Osteoblast (primary cell): ENCODE measurements at regions not wholly inside any gene's neighbourhood (a gene's known extent, or its start where the extent isn't known, plus 50 kb on each side); places are given as distances from the start of the nearest gene placed in this dataset.
A peak's percentile ranks its signal among the peaks of the same experiment; 100 is the strongest.

ENCODE experiments used
- DNase-seq: peaks from one replicate; pipeline ENCODE4 v3.0.0; 2011; ENCODE audit warnings: low spot score, mixed read lengths; ENCODE audit not compliant: insufficient read length; ENCODE audit errors: missing footprints
- H2AFZ ChIP-seq: 2 replicates; pipeline ENCODE4 v1.6.0; 2011; ENCODE audit warnings: mild to moderate bottlenecking, low read length
- H3K27ac ChIP-seq: 2 replicates; pipeline ENCODE4 v1.5.1; 2011; ENCODE audit warnings: mild to moderate bottlenecking, low read depth, low read length, moderate library complexity
- H3K27me3 ChIP-seq: 2 replicates; pipeline ENCODE4 v1.6.0; 2012; ENCODE audit warnings: mild to moderate bottlenecking, control low read depth, inconsistent platforms, low read length, moderate library complexity; ENCODE audit not compliant: insufficient read depth
- H3K36me3 ChIP-seq: 2 replicates; pipeline ENCODE4 v1.5.1; 2011; ENCODE audit warnings: mild to moderate bottlenecking, low read length, control low read depth, moderate library complexity; ENCODE audit not compliant: insufficient read depth
- H3K4me1 ChIP-seq: 2 replicates; pipeline ENCODE4 v1.5.1; 2011; ENCODE audit warnings: mild to moderate bottlenecking, low read length, control low read depth, moderate library complexity; ENCODE audit not compliant: insufficient read depth
- H3K4me2 ChIP-seq: 2 replicates; pipeline ENCODE4 v1.6.0; 2011; ENCODE audit warnings: mild to moderate bottlenecking, low read length; ENCODE audit not compliant: insufficient read depth
- H3K4me3 ChIP-seq: fragments of 200-600 bp; sonication (generic); 3 replicates; pipeline ENCODE4 v1.5.1; 2012; ENCODE audit warnings: mild to moderate bottlenecking, low read length, inconsistent platforms; ENCODE audit not compliant: insufficient read depth
- H3K79me2 ChIP-seq: 2 replicates; pipeline ENCODE4 v1.6.0; 2012; ENCODE audit warnings: mild to moderate bottlenecking, low read length, control low read depth, inconsistent platforms; ENCODE audit not compliant: insufficient read depth
- H3K9me3 ChIP-seq: 2 replicates; pipeline ENCODE4 v1.5.1; 2011; ENCODE audit warnings: low read depth, low read length, control low read depth
- H4K20me1 ChIP-seq: 2 replicates; pipeline ENCODE4 v1.6.0; 2012; ENCODE audit warnings: mild to moderate bottlenecking, low read length, control low read depth; ENCODE audit not compliant: insufficient read depth
- TF ChIP-seq, protein P1 (sequence below): IDR thresholded peaks from 2 replicates; pipeline ENCODE4 v1.5.1; 2011; ENCODE audit warnings: mild to moderate bottlenecking, low read depth, low read length, moderate library complexity; ENCODE audit errors: extremely low read depth

GRCh38 chr17:71003736-71004135 is 834.4 kb downstream of the KCNJ2 start:
- no peaks in the 10 kb centered on the region for H3K4me1 ChIP-seq
- no peak overlapping the region for H3K4me3 ChIP-seq
- no peak overlapping the region for H3K27ac ChIP-seq
- no peak overlapping the region for H3K4me2 ChIP-seq
- no peaks in the 10 kb centered on the region for H3K36me3 ChIP-seq
- H3K9me3 ChIP-seq: no peaks in the 10 kb centered on the region
- TF ChIP-seq, protein P1, sequence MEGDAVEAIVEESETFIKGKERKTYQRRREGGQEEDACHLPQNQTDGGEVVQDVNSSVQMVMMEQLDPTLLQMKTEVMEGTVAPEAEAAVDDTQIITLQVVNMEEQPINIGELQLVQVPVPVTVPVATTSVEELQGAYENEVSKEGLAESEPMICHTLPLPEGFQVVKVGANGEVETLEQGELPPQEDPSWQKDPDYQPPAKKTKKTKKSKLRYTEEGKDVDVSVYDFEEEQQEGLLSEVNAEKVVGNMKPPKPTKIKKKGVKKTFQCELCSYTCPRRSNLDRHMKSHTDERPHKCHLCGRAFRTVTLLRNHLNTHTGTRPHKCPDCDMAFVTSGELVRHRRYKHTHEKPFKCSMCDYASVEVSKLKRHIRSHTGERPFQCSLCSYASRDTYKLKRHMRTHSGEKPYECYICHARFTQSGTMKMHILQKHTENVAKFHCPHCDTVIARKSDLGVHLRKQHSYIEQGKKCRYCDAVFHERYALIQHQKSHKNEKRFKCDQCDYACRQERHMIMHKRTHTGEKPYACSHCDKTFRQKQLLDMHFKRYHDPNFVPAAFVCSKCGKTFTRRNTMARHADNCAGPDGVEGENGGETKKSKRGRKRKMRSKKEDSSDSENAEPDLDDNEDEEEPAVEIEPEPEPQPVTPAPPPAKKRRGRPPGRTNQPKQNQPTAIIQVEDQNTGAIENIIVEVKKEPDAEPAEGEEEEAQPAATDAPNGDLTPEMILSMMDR: no peak
- no peaks in the 10 kb centered on the region for H3K79me2 ChIP-seq
- H4K20me1 ChIP-seq: no peaks in the 10 kb centered on the region
- DNase-seq: no peak
- H3K27me3 ChIP-seq: no peaks in the 10 kb centered on the region
- peak overlapping the region; percentile 29 for H2AFZ ChIP-seq

- Histone ChIP-seq H3K9me3 (no peaks in the 10 kb centered on the region), H3K27me3 (no peaks in the 10 kb centered on the region), H3K36me3 (no peaks in the 10 kb centered on the region), H2AFZ (no peak overlapping the region), H3K79me2 (no peaks in the 10 kb centered on the region), H3K4me1 (no peaks in the 10 kb centered on the region), H3K4me2 (no peak overlapping the region), H3K4me3 (no peak overlapping the region), H3K27ac (no peak overlapping the region), H4K20me1 (no peaks in the 10 kb centered on the region)
- DNase-seq: no peak
- TF ChIP-seq, protein P1: no peak
Observed at GRCh38 chr17:71004413-71004812, 835.1 kb downstream of the KCNJ2 start.

- Histone ChIP-seq H3K4me2 (no peak overlapping the region), H4K20me1 (no peaks in the 10 kb centered on the region), H3K27me3 (no peaks in the 10 kb centered on the region), H3K4me3 (no peak overlapping the region), H3K9me3 (no peaks in the 10 kb centered on the region), H3K36me3 (no peaks in the 10 kb centered on the region), H2AFZ (no peak overlapping the region), H3K4me1 (no peaks in the 10 kb centered on the region), H3K79me2 (no peaks in the 10 kb centered on the region), H3K27ac (no peak overlapping the region)
- no peak for DNase-seq
- TF ChIP-seq, protein P1: no peak
Observed at GRCh38 chr17:71011391-71011790, 842.1 kb downstream of the KCNJ2 start.

GRCh38 chr17:71019699-71020098 is 850.4 kb downstream of the KCNJ2 start:
- TF ChIP-seq, protein P1: no peak
- no peak for DNase-seq
- Histone ChIP-seq H3K4me2 (no peak overlapping the region), H3K36me3 (no peaks in the 10 kb centered on the region), H2AFZ (no peak overlapping the region), H3K27ac (no peak overlapping the region), H4K20me1 (no peaks in the 10 kb centered on the region), H3K27me3 (no peaks in the 10 kb centered on the region), H3K4me3 (no peak overlapping the region), H3K9me3 (no peaks in the 10 kb centered on the region), H3K4me1 (no peaks in the 10 kb centered on the region), H3K79me2 (no peaks in the 10 kb centered on the region)
